ENCODE measurements at regions not wholly inside any gene's neighbourhood (a gene's known extent, or its start where the extent isn't known, plus 50 kb on each side); places are given as distances from the start of the nearest gene placed in this dataset.

DNA sequence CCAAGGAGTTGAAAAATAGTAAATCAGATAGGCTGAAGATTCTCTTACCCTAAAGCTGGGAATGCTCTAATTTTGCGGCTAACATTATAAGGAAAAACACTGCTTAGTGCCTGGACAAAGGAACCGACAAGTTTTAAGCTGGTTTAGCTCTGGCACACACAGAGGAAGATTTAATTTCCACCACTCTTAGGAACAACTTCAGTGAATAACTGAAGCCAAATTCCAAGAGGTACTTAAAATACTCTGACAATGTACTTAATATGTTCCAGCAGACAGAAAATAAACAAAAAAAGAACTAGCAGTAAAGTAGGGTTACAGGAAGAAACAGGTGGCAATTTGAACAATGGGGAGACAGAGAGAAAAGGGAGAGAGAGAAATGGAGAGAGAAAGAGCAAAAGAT, 340.8 kb upstream of the NDST4 start:
- H3K27ac ChIP-seq (ENCODE audit: insufficient read length, low read depth, low read length) = no peak overlapping the region
- peak overlapping the region in 1 of 3 experiments; percentile 2; a peak in 1 of 7 replicates for H3K27ac Mint-ChIP-seq

More for the DNA sequence above, 340.8 kb upstream of the NDST4 start:
- H2BK120ac ChIP-seq (ENCODE audit: low read depth, low read length, poor library complexity, severe bottlenecking) = no peak overlapping the region
- Mint-ChIP-seq H3K36me3 (ENCODE audit: insufficient read depth in 1 of 3, low read depth in 3 of 3) (peaks cover 0 to 3% (median 2%) of the 10 kb centered on the region in 3 experiments; a peak in 2 of 7 replicates), H3K27me3 (ENCODE audit: low read depth) (no peaks in the 10 kb centered on the region), H3K4me1 (no peaks in the 10 kb centered on the region; a peak in 1 of 4 replicates), H3K4me3 (no peak overlapping the region), H3K9me3 (peaks cover 0 to 6% of the 10 kb centered on the region in 2 experiments; a peak in 3 of 5 replicates)
- TF ChIP-seq, protein P1, sequence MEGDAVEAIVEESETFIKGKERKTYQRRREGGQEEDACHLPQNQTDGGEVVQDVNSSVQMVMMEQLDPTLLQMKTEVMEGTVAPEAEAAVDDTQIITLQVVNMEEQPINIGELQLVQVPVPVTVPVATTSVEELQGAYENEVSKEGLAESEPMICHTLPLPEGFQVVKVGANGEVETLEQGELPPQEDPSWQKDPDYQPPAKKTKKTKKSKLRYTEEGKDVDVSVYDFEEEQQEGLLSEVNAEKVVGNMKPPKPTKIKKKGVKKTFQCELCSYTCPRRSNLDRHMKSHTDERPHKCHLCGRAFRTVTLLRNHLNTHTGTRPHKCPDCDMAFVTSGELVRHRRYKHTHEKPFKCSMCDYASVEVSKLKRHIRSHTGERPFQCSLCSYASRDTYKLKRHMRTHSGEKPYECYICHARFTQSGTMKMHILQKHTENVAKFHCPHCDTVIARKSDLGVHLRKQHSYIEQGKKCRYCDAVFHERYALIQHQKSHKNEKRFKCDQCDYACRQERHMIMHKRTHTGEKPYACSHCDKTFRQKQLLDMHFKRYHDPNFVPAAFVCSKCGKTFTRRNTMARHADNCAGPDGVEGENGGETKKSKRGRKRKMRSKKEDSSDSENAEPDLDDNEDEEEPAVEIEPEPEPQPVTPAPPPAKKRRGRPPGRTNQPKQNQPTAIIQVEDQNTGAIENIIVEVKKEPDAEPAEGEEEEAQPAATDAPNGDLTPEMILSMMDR (conservative IDR thresholded peaks at IDR 0.05) = no peak
- H2BK15ac ChIP-seq (ENCODE audit: low read depth, low read length) = no peak overlapping the region
- H3K23ac ChIP-seq (ENCODE audit: insufficient read length, low read depth, low read length) = no peak overlapping the region
- no peak overlapping the region for H3K14ac ChIP-seq (ENCODE audit: insufficient read depth, low read length)
- no peak overlapping the region for H2AFZ ChIP-seq (ENCODE audit: low read length)
- H3K79me2 ChIP-seq (ENCODE audit: insufficient read depth, low read length) = no peaks in the 10 kb centered on the region
- no peak overlapping the region for H2BK12ac ChIP-seq (ENCODE audit: insufficient read length, low read depth, low read length)
- no peak overlapping the region for H4K91ac ChIP-seq (ENCODE audit: insufficient read length, low read depth, low read length)
- WGBS (ENCODE audit: extremely low coverage, insufficient read length, low lambda C conversion rate) = no CpG with 5 or more reads among the region's 2 CpGs
- no peak overlapping the region for H3K56ac ChIP-seq (ENCODE audit: insufficient read length, low read depth, low read length)
- no peak overlapping the region for H4K5ac ChIP-seq (ENCODE audit: insufficient read length, low read depth, low read length)
- no peak overlapping the region for H4K8ac ChIP-seq (replicated peaks; ENCODE audit: insufficient read length, low read depth, low read length)
- H2BK20ac ChIP-seq (ENCODE audit: low read depth, low read length, poor library complexity, severe bottlenecking) = no peak overlapping the region
- H3K9me3 ChIP-seq (ENCODE audit: control insufficient read depth, low read depth, low read length) = no peaks in the 10 kb centered on the region
- no peak for DNase-seq
- no peaks in the 10 kb centered on the region for H3K27me3 ChIP-seq (ENCODE audit: insufficient read depth, low read length)
- H3K4me1 ChIP-seq (ENCODE audit: insufficient read depth, low read length) = no peaks in the 10 kb centered on the region
- no peak overlapping the region for H3K4ac ChIP-seq (ENCODE audit: low read depth, low read length)
- no peak overlapping the region for H3K18ac ChIP-seq (ENCODE audit: insufficient read length, low read depth, low read length)
- no peak overlapping the region for H2BK5ac ChIP-seq (ENCODE audit: insufficient read length, low read length)
- H4K20me1 ChIP-seq (ENCODE audit: control insufficient read depth, insufficient read depth, insufficient read length) = no peaks in the 10 kb centered on the region
- H3T11ph ChIP-seq (ENCODE audit: low read length) = no peak overlapping the region
- H3K23me2 ChIP-seq (ENCODE audit: insufficient read length, low read depth, low read length, poor library complexity, severe bottlenecking) = no peaks in the 10 kb centered on the region
- no peak overlapping the region for H3K4me2 ChIP-seq (ENCODE audit: insufficient read depth, insufficient read length, low read length)
- H3K79me1 ChIP-seq (ENCODE audit: insufficient read depth, low read depth, low read length, poor library complexity, severe bottlenecking) = no peaks in the 10 kb centered on the region
- H3K9ac ChIP-seq (ENCODE audit: extremely low read depth, insufficient read length, low read length) = no peak overlapping the region
- no peak overlapping the region for H2AK5ac ChIP-seq (ENCODE audit: insufficient read length, low read length)
